H1 (cell line): ENCODE measurements at regions not wholly inside any gene's neighbourhood (a gene's known extent, or its start where the extent isn't known, plus 50 kb on each side); places are given as distances from the start of the nearest gene placed in this dataset.

Experiments used
- CTCF ChIA-PET: fragments of 300-600 bp; sonication (Branson Sonifier 250); formaldehyde crosslinking; loops from one replicate; lab custom pipeline; 2021; ENCODE audit not compliant: partially characterized antibody; lab: Charles Lee
- POLR2A ChIA-PET: fragments of 300-600 bp; sonication (Branson Sonifier 250); formaldehyde crosslinking; loops from one replicate; lab custom pipeline; 2021; ENCODE audit warnings: inconsistent platforms; ENCODE audit not compliant: partially characterized antibody; lab: Charles Lee
- DNase-seq, 2 experiments: peaks; one replicate each; pipeline versions ENCODE4 v3.0.0 to v3.0.0-alpha.2; 2010 to 2022; ENCODE audit warnings: low spot score in 2 of 2, low read depth in 1 of 2, mixed read lengths in 1 of 2
- FAIRE-seq: peaks from 2 replicates; lab custom pipeline; 2011; peaks lifted over from hg19 to GRCh38; lab: Jason Lieb, UNC
- H2AFZ ChIP-seq: 2 replicates; pipeline ENCODE4 v1.8.1; 2012; ENCODE audit warnings: low read length, inconsistent platforms
- H2AK5ac ChIP-seq: 2 replicates; pipeline ENCODE4 v1.6.1; 2013; ENCODE audit warnings: low read depth, low read length
- H2BK120ac ChIP-seq: replicated peaks from 2 replicates; pipeline ENCODE3; 2013; ENCODE audit warnings: low read depth, low read length, inconsistent platforms
- H2BK12ac ChIP-seq: 2 replicates; pipeline ENCODE4 v1.6.1; 2013; ENCODE audit warnings: low read depth, low read length
- H2BK15ac ChIP-seq: 2 replicates; pipeline ENCODE4 v1.6.1; 2013; ENCODE audit warnings: low read length
- H2BK20ac ChIP-seq: 2 replicates; pipeline ENCODE4 v1.6.1; 2013; ENCODE audit warnings: low read length
- H2BK5ac ChIP-seq: 2 replicates; pipeline ENCODE4 v1.6.1; 2013; ENCODE audit warnings: low read depth, low read length
- H3K14ac ChIP-seq: 2 replicates; pipeline ENCODE4 v1.6.1; 2013; ENCODE audit warnings: inconsistent platforms; ENCODE audit not compliant: insufficient read length
- H3K18ac ChIP-seq: 2 replicates; pipeline ENCODE4 v1.6.1; 2013; ENCODE audit warnings: low read length; ENCODE audit errors: extremely low read depth
- H3K23ac ChIP-seq: 2 replicates; pipeline ENCODE4 v1.6.1; 2013; ENCODE audit warnings: inconsistent platforms; ENCODE audit not compliant: insufficient read length
- H3K23me2 ChIP-seq: 2 replicates; pipeline ENCODE4 v1.6.1; 2013; ENCODE audit warnings: low read depth, low read length
- H3K27ac ChIP-seq: 2 replicates; pipeline ENCODE4 v1.6.1; 2011; ENCODE audit warnings: low read depth, low read length, inconsistent platforms
- H3K27me3 ChIP-seq, 4 experiments: replicated peaks in 1 of 4; 1 replicate in 1 of 4; 2 replicates in 3 of 4; pipeline versions ENCODE4 v1.6.1 to v1.8.1; 2011 to 2013; ENCODE audit warnings: low read length in 3 of 4, mild to moderate bottlenecking in 3 of 4, inconsistent platforms in 2 of 4, mixed read lengths in 2 of 4, moderate library complexity in 1 of 4; ENCODE audit not compliant: control insufficient read depth in 3 of 4, insufficient read depth in 3 of 4; ENCODE audit errors: extremely low read depth in 1 of 4
- H3K36me3 ChIP-seq, 4 experiments: 2 replicates each; pipeline versions ENCODE4 v1.6.1 to v1.8.1; 2011 to 2013; ENCODE audit warnings: mild to moderate bottlenecking in 4 of 4, low read length in 3 of 4, moderate library complexity in 2 of 4, control low read depth in 1 of 4, inconsistent platforms in 1 of 4; ENCODE audit not compliant: insufficient read depth in 4 of 4, control insufficient read depth in 2 of 4
- H3K4ac ChIP-seq: replicated peaks from 2 replicates; pipeline ENCODE3; 2013; ENCODE audit warnings: low read length, low read depth, mixed read lengths, inconsistent platforms; ENCODE audit not compliant: insufficient read length
- H3K4me1 ChIP-seq, 4 experiments: replicated peaks in 1 of 4; 1 replicate in 1 of 4; 2 replicates in 3 of 4; pipeline versions ENCODE4 v1.6.1 to v1.8.1; 2011 to 2013; ENCODE audit warnings: low read length in 3 of 4, inconsistent platforms in 2 of 4, mixed read lengths in 1 of 4; ENCODE audit not compliant: insufficient read depth in 4 of 4, control insufficient read depth in 3 of 4
- H3K4me2 ChIP-seq, 2 experiments: 2 replicates each; pipeline versions ENCODE4 v1.6.1 to v1.8.1; 2011 to 2013; ENCODE audit warnings: low read depth in 2 of 2, low read length in 2 of 2, control low read depth in 1 of 2, inconsistent platforms in 1 of 2, mild to moderate bottlenecking in 1 of 2; ENCODE audit not compliant: insufficient read depth in 1 of 2
- H3K4me3 ChIP-seq, 4 experiments: fragments of 200-600, 300-600 bp in 1 of 4; sonication (generic), shearing (Covaris generic), sonication (Bioruptor Twin) in 1 of 4; 2 replicates each; pipeline versions ENCODE4 v1.5.1 to v1.8.1; 2011 to 2016; ENCODE audit warnings: low read length in 4 of 4, low read depth in 3 of 4, control low read depth in 2 of 4, inconsistent platforms in 2 of 4, mild to moderate bottlenecking in 2 of 4, mixed read lengths in 1 of 4, moderate library complexity in 1 of 4; ENCODE audit not compliant: insufficient read depth in 2 of 4; ENCODE audit errors: extremely low read depth in 1 of 4
- H3K56ac ChIP-seq: replicated peaks from 2 replicates; pipeline ENCODE3; 2013; ENCODE audit warnings: low read depth, mild to moderate bottlenecking, mixed read lengths, low read length, inconsistent platforms; ENCODE audit not compliant: insufficient read length
- H3K79me1 ChIP-seq: 2 replicates; pipeline ENCODE4 v1.6.1; 2013; ENCODE audit warnings: low read depth, low read length, control low read depth
- H3K79me2 ChIP-seq, 2 experiments: 2 replicates each; pipeline versions ENCODE4 v1.6.1 to v1.8.1; 2012 to 2013; ENCODE audit warnings: low read length in 2 of 2, mild to moderate bottlenecking in 2 of 2, inconsistent platforms in 1 of 2; ENCODE audit not compliant: insufficient read depth in 2 of 2, control insufficient read depth in 1 of 2
- H3K9ac ChIP-seq, 4 experiments: replicated peaks in 1 of 4; 1 replicate in 1 of 4; 2 replicates in 3 of 4; pipeline versions ENCODE4 v1.6.1 to v1.8.1; 2011 to 2013; ENCODE audit warnings: low read depth in 3 of 4, low read length in 3 of 4, control low read depth in 2 of 4, mild to moderate bottlenecking in 2 of 4, moderate library complexity in 2 of 4, inconsistent platforms in 1 of 4; ENCODE audit errors: extremely low read depth in 1 of 4
- H3K9me3 ChIP-seq, 2 experiments: 2 replicates each; pipeline versions ENCODE4 v1.6.1 to v1.8.1; 2012 to 2013; ENCODE audit warnings: mild to moderate bottlenecking in 2 of 2, moderate library complexity in 2 of 2, control low read depth in 1 of 2, inconsistent platforms in 1 of 2, low read depth in 1 of 2, low read length in 1 of 2, mixed read lengths in 1 of 2; ENCODE audit not compliant: insufficient read depth in 2 of 2
- H4K20me1 ChIP-seq, 2 experiments: replicated peaks in 1 of 2; 2 replicates each; pipeline versions ENCODE3 to v1.8.1; 2011 to 2013; ENCODE audit warnings: inconsistent platforms in 2 of 2, low read length in 2 of 2, mild to moderate bottlenecking in 1 of 2; ENCODE audit not compliant: insufficient read depth in 2 of 2, control insufficient read depth in 1 of 2
- H4K5ac ChIP-seq: 2 replicates; pipeline ENCODE4 v1.6.1; 2013; ENCODE audit warnings: low read length, low read depth, mixed read lengths, inconsistent platforms; ENCODE audit not compliant: insufficient read length
- H4K8ac ChIP-seq: 2 replicates; pipeline ENCODE4 v1.8.0; 2013; ENCODE audit warnings: mild to moderate bottlenecking, moderate library complexity, low read length, inconsistent platforms; ENCODE audit not compliant: insufficient read depth; ENCODE audit errors: extremely low read depth
- H4K91ac ChIP-seq: replicated peaks from 2 replicates; pipeline ENCODE3; 2013; ENCODE audit warnings: low read length, mixed read lengths, inconsistent platforms; ENCODE audit not compliant: insufficient read length
- CREB1 ChIP-seq: IDR thresholded peaks from 2 replicates; pipeline ENCODE4 v1.6.1; 2012; ENCODE audit warnings: inconsistent platforms
- MAX ChIP-seq: IDR thresholded peaks from 2 replicates; pipeline ENCODE4 v1.6.1; 2012; ENCODE audit warnings: inconsistent platforms
- RXRA ChIP-seq: IDR thresholded peaks from 2 replicates; pipeline ENCODE4 v1.6.1; 2011; ENCODE audit warnings: low read depth, mild to moderate bottlenecking, low read length, moderate library complexity; ENCODE audit not compliant: insufficient read depth
- SP1 ChIP-seq: IDR thresholded peaks from 2 replicates; pipeline ENCODE4 v1.6.1; 2011; ENCODE audit warnings: low read depth, low read length
- SP2 ChIP-seq: IDR thresholded peaks from 2 replicates; pipeline ENCODE4 v1.6.1; 2012; ENCODE audit warnings: mild to moderate bottlenecking, low read length, inconsistent platforms
- WGBS, 2 experiments: shearing (Covaris generic) in 1 of 2; methylation state at CpG; one replicate each; pipeline versions ENCODE4 v1.1.6 to v1.1.7; 2013 to 2015; ENCODE audit warnings: low lambda C conversion rate in 2 of 2, mixed read lengths in 2 of 2, inconsistent platforms in 1 of 2, low coverage in 1 of 2, missing lambda C conversion rate in 1 of 2; ENCODE audit not compliant: insufficient replicate concordance in 2 of 2, insufficient coverage in 1 of 2, insufficient read length in 1 of 2; ENCODE audit errors: extremely low coverage in 1 of 2, missing lambda C conversion rate in 1 of 2; 5-methylcytosine and 5-hydroxymethylcytosine counted together

- H4K5ac ChIP-seq = no peak overlapping the region
- no peaks in the 10 kb centered on the region for H3K9me3 ChIP-seq
- no peak overlapping the region for H3K23ac ChIP-seq
- no peak overlapping the region for H3K56ac ChIP-seq
- H4K91ac ChIP-seq = no peak overlapping the region
- no peak overlapping the region for H3K4me3 ChIP-seq
- no peak overlapping the region for H2BK20ac ChIP-seq
- no peak overlapping the region for H3K9ac ChIP-seq
- no peak overlapping the region for H2AK5ac ChIP-seq
- no peaks in the 10 kb centered on the region for H4K20me1 ChIP-seq
- H3K79me1 ChIP-seq = no peaks in the 10 kb centered on the region
- no peak for DNase-seq
- H2AFZ ChIP-seq = no peak overlapping the region
- no peak overlapping the region for H3K18ac ChIP-seq
- H2BK12ac ChIP-seq = no peak overlapping the region
- WGBS, 2 experiments = 92% methylated on average over 2 of the region's 2 CpGs; no CpG with 5 or more reads in 1 of the 2 experiments
- H3K4ac ChIP-seq = no peak overlapping the region
- no peak overlapping the region for H4K8ac ChIP-seq
- H3K27ac ChIP-seq = no peak overlapping the region
- TF ChIP-seq CREB1 = no peak
- no peak for TF ChIP-seq MAX
- no peak for TF ChIP-seq RXRA
- no peak for TF ChIP-seq SP1
- no peak for TF ChIP-seq SP2
- TF ChIP-seq, all 59 proteins: peak for 0
- H3K23me2 ChIP-seq = no peaks in the 10 kb centered on the region
- no peak for FAIRE-seq
- ChIA-PET CTCF (interaction anchor here (1.0 to 1.4 kb wide), 2 partner anchors 25 to 429 kb away, joined by 3 read pairs; no protein-coding TSS in a partner anchor), POLR2A (no interaction called here)
- no peak overlapping the region for H3K4me2 ChIP-seq
- H3K79me2 ChIP-seq = no peaks in the 10 kb centered on the region
- no peaks in the 10 kb centered on the region for H3K27me3 ChIP-seq
- H3K4me1 ChIP-seq = no peaks in the 10 kb centered on the region
- no peaks in the 10 kb centered on the region for H3K36me3 ChIP-seq
- no peak overlapping the region for H2BK5ac ChIP-seq
- H3K14ac ChIP-seq = no peak overlapping the region
- H2BK120ac ChIP-seq = no peak overlapping the region
- H2BK15ac ChIP-seq = no peak overlapping the region
Measured at GRCh38 chr16:7113395-7113794, 219.2 kb upstream of the RBFOX1 start.
